ENCODE measurements at regions not wholly inside any gene's neighbourhood (a gene's known extent, or its start where the extent isn't known, plus 50 kb on each side); places are given as distances from the start of the nearest gene placed in this dataset.

- H4K20me1 ChIP-seq (ENCODE audit: insufficient read depth) = no peaks in the 10 kb centered on the region
- no peaks in the 10 kb centered on the region for H3K9me3 ChIP-seq (ENCODE audit: low read length)
- H3K27me3 ChIP-seq (ENCODE audit: insufficient read depth, low read depth, low read length) = no peaks in the 10 kb centered on the region
- H2AFZ ChIP-seq (ENCODE audit: low read depth, low read length) = no peak overlapping the region
- H3K9me2 ChIP-seq (ENCODE audit: insufficient read depth, low read length) = no peaks in the 10 kb centered on the region
- no peaks in the 10 kb centered on the region for H3K36me3 ChIP-seq (ENCODE audit: insufficient read depth, low read length)
- TF ChIP-seq MXI1 (conservative IDR thresholded peaks at IDR 0.05; ENCODE audit: poor library complexity, severe bottlenecking) (no peak), EZH2 (IDR thresholded peaks at IDR 0.05; ENCODE audit: borderline replicate concordance, insufficient read depth, low read length, poor library complexity, severe bottlenecking) (no peak), RAD21 (conservative IDR thresholded peaks at IDR 0.05) (no peak), CTCF (IDR thresholded peaks at IDR 0.05; ENCODE audit: poor library complexity, severe bottlenecking) (no peak), TAF1 (IDR thresholded peaks at IDR 0.05; ENCODE audit: low read depth) (no peak), POLR2AphosphoS5 (IDR thresholded peaks at IDR 0.05) (no peak), SMC3 (conservative IDR thresholded peaks at IDR 0.05; ENCODE audit: poor library complexity) (no peak), EP300 (conservative IDR thresholded peaks at IDR 0.05; ENCODE audit: poor library complexity, severe bottlenecking) (no peak), REST (IDR thresholded peaks at IDR 0.05; ENCODE audit: borderline replicate concordance) (no peak)
- no peak overlapping the region for H3K27ac ChIP-seq (ENCODE audit: low read length)
- H3K4me3 ChIP-seq (ENCODE audit: low read length) = no peak overlapping the region
- H3K4me2 ChIP-seq (ENCODE audit: low read length) = no peak overlapping the region
- H3K79me2 ChIP-seq (replicated peaks; ENCODE audit: insufficient read depth, low read length) = no peaks in the 10 kb centered on the region
- no peaks in the 10 kb centered on the region for H3F3A ChIP-seq (ENCODE audit: insufficient read depth, low read length, poor library complexity, severe bottlenecking)
- no peak overlapping the region for H3K9ac ChIP-seq (ENCODE audit: low read length)
These were observed 332.9 kb downstream of the COL12A1 start for GRCh38 chr6:74872754-74873476.

GRCh38 chr6:74871757-74872156, 334.1 kb downstream of the COL12A1 start:
- H2AFZ ChIP-seq (ENCODE audit: low read depth, low read length) = no peak overlapping the region
- TF ChIP-seq MXI1 (conservative IDR thresholded peaks at IDR 0.05; ENCODE audit: poor library complexity, severe bottlenecking) = no peak
- TF ChIP-seq TAF1 (IDR thresholded peaks at IDR 0.05; ENCODE audit: low read depth) = no peak
- TF ChIP-seq POLR2AphosphoS5 (IDR thresholded peaks at IDR 0.05) = no peak
- no peak for TF ChIP-seq EZH2 (IDR thresholded peaks at IDR 0.05; ENCODE audit: borderline replicate concordance, insufficient read depth, low read length, poor library complexity, severe bottlenecking)
- no peak for TF ChIP-seq SMC3 (conservative IDR thresholded peaks at IDR 0.05; ENCODE audit: poor library complexity)
- TF ChIP-seq RAD21 (conservative IDR thresholded peaks at IDR 0.05) = no peak
- TF ChIP-seq CTCF (IDR thresholded peaks at IDR 0.05; ENCODE audit: poor library complexity, severe bottlenecking) = no peak
- no peak for TF ChIP-seq REST (IDR thresholded peaks at IDR 0.05; ENCODE audit: borderline replicate concordance)
- TF ChIP-seq EP300 (conservative IDR thresholded peaks at IDR 0.05; ENCODE audit: poor library complexity, severe bottlenecking) = no peak
- H3K9ac ChIP-seq (ENCODE audit: low read length) = no peak overlapping the region
- no peaks in the 10 kb centered on the region for H3K79me2 ChIP-seq (replicated peaks; ENCODE audit: insufficient read depth, low read length)
- H3K4me3 ChIP-seq (ENCODE audit: low read length) = no peak overlapping the region
- H4K20me1 ChIP-seq (ENCODE audit: insufficient read depth) = no peaks in the 10 kb centered on the region
- H3K36me3 ChIP-seq (ENCODE audit: insufficient read depth, low read length) = no peaks in the 10 kb centered on the region
- H3K4me2 ChIP-seq (ENCODE audit: low read length) = no peak overlapping the region
- no peaks in the 10 kb centered on the region for H3K9me3 ChIP-seq (ENCODE audit: low read length)
- no peaks in the 10 kb centered on the region for H3K9me2 ChIP-seq (ENCODE audit: insufficient read depth, low read length)
- no peaks in the 10 kb centered on the region for H3K27me3 ChIP-seq (ENCODE audit: insufficient read depth, low read depth, low read length)
- H3K27ac ChIP-seq (ENCODE audit: low read length) = no peak overlapping the region
- no peaks in the 10 kb centered on the region for H3F3A ChIP-seq (ENCODE audit: insufficient read depth, low read length, poor library complexity, severe bottlenecking)

All from neural cell (in vitro differentiated cells).